SK-N-SH (cell line): ENCODE measurements at regions not wholly inside any gene's neighbourhood (a gene's known extent, or its start where the extent isn't known, plus 50 kb on each side); places are given as distances from the start of the nearest gene placed in this dataset.
A peak's percentile ranks its signal among the peaks of the same experiment; 100 is the strongest.

Experiments used
- CTCF ChIA-PET: fragments of 300-600, 350-600 bp; formaldehyde crosslinking; extraction: SDS; loops from one replicate; lab custom pipeline; 2021; lab: Yijun Ruan, JAX
- POLR2A ChIA-PET: fragments of 350-600 bp; sonication (Branson Sonifier 250); formaldehyde crosslinking; extraction: SDS; loops from one replicate; lab custom pipeline; 2020; ENCODE audit warnings: antibody characterized with exemption, inconsistent platforms; lab: Yijun Ruan, JAX
- DNase-seq: peaks from one replicate; pipeline ENCODE4 v3.0.0; 2012
- H2AFZ ChIP-seq: fragments of 200-600 bp; sonication (generic); 2 replicates; pipeline ENCODE4 v1.8.1; 2016; ENCODE audit warnings: antibody characterized with exemption, mild to moderate bottlenecking, low read depth
- H3F3A ChIP-seq: fragments of 200-600 bp; sonication (generic); replicated peaks from 2 replicates; pipeline ENCODE3; 2016; ENCODE audit warnings: antibody characterized with exemption, mild to moderate bottlenecking; ENCODE audit not compliant: insufficient read depth
- H3K27ac ChIP-seq, 2 experiments: fragments of 200-500 bp in 1 of 2; fragments of 200-600 bp in 1 of 2; sonication (Bioruptor generic) in 1 of 2; sonication (generic), shearing (Covaris generic) in 1 of 2; 2 replicates each; pipeline versions ENCODE4 v1.5.1 to v1.6.1; 2014 to 2016; ENCODE audit warnings: low read depth in 2 of 2, inconsistent platforms in 1 of 2, low read length in 1 of 2, mild to moderate bottlenecking in 1 of 2, mixed read lengths in 1 of 2
- H3K27me3 ChIP-seq: fragments of 200-600 bp; sonication (generic), shearing (Covaris generic); 2 replicates; pipeline ENCODE4 v1.6.1; 2016; ENCODE audit warnings: mixed run types; ENCODE audit not compliant: insufficient read depth
- H3K36me3 ChIP-seq, 2 experiments: fragments of 200-500 bp in 1 of 2; fragments of 200-600 bp in 1 of 2; sonication (Bioruptor generic) in 1 of 2; sonication (generic) in 1 of 2; replicated peaks in 1 of 2; 2 replicates each; pipeline versions ENCODE3 to v1.5.1; 2014 to 2016; ENCODE audit warnings: low read length in 1 of 2, mild to moderate bottlenecking in 1 of 2; ENCODE audit not compliant: insufficient read depth in 2 of 2, control insufficient read depth in 1 of 2
- H3K4me1 ChIP-seq, 2 experiments: fragments of 200-500 bp in 1 of 2; fragments of 200-600 bp in 1 of 2; sonication (Bioruptor generic) in 1 of 2; sonication (generic), shearing (Covaris generic) in 1 of 2; 2 replicates each; pipeline versions ENCODE4 v1.5.1 to v1.6.1; 2014 to 2016; ENCODE audit warnings: low read depth in 1 of 2, low read length in 1 of 2, mixed run types in 1 of 2; ENCODE audit not compliant: insufficient read depth in 2 of 2, control insufficient read depth in 1 of 2
- H3K4me2 ChIP-seq: fragments of 200-600 bp; sonication (generic), shearing (Covaris generic); 2 replicates; pipeline ENCODE4 v1.6.1; 2017; ENCODE audit warnings: mixed run types
- H3K4me3 ChIP-seq, 2 experiments: fragments of 200-500 bp in 1 of 2; fragments of 200-600 bp in 1 of 2; sonication (Bioruptor generic) in 1 of 2; sonication (generic), shearing (Covaris generic) in 1 of 2; 2 replicates each; pipeline versions ENCODE4 v1.5.1 to v1.8.1; 2014 to 2016; ENCODE audit warnings: low read depth in 2 of 2, inconsistent platforms in 1 of 2, low read length in 1 of 2, mild to moderate bottlenecking in 1 of 2, mixed read lengths in 1 of 2, moderate library complexity in 1 of 2
- H3K79me2 ChIP-seq: fragments of 200-600 bp; sonication (generic); 2 replicates; pipeline ENCODE4 v1.8.1; 2017; ENCODE audit warnings: mild to moderate bottlenecking; ENCODE audit not compliant: insufficient read depth
- H3K9ac ChIP-seq: fragments of 200-600 bp; sonication (generic); 2 replicates; pipeline ENCODE4 v1.6.1; 2017; ENCODE audit warnings: mixed run types
- H3K9me2 ChIP-seq: fragments of 200-600 bp; sonication (generic); 2 replicates; pipeline ENCODE4 v1.6.1; 2017; ENCODE audit warnings: mixed run types
- H3K9me3 ChIP-seq: fragments of 200-600 bp; sonication (generic); 2 replicates; pipeline ENCODE4 v1.6.1; 2017; ENCODE audit warnings: mixed run types, mild to moderate bottlenecking, moderate library complexity
- H4K20me1 ChIP-seq: fragments of 200-600 bp; sonication (generic); 2 replicates; pipeline ENCODE4 v1.6.1; 2017; ENCODE audit warnings: mild to moderate bottlenecking, mixed run types; ENCODE audit not compliant: insufficient read depth
- FOSL2 ChIP-seq: IDR thresholded peaks from 2 replicates; pipeline ENCODE4 v1.4.0; 2012; ENCODE audit warnings: low read depth, mild to moderate bottlenecking, moderate library complexity, borderline replicate concordance
- GATA2 ChIP-seq: sonication (generic); formaldehyde crosslinking; IDR thresholded peaks from 2 replicates; pipeline ENCODE4 v1.5.0; 2020; ENCODE audit warnings: mild to moderate bottlenecking, missing genetic modification reagents
- IRF3 ChIP-seq: fragments of 150-350 bp; IDR thresholded peaks from 2 replicates; pipeline ENCODE4 v1.6.1; 2016; ENCODE audit warnings: mild to moderate bottlenecking, low read depth, low read length
- MEF2A ChIP-seq: IDR thresholded peaks from 2 replicates; pipeline ENCODE4 v1.4.0; 2012; ENCODE audit warnings: low read depth, borderline replicate concordance
- NRF1 ChIP-seq: IDR thresholded peaks from 2 replicates; pipeline ENCODE4 v1.6.1; 2012; ENCODE audit warnings: low read depth, mild to moderate bottlenecking, low read length
- POLR2AphosphoS5 ChIP-seq: IDR thresholded peaks from 2 replicates; pipeline ENCODE4 v1.6.1; 2012; ENCODE audit warnings: low read depth, low read length
- SMC3 ChIP-seq: IDR thresholded peaks from 2 replicates; pipeline ENCODE4 v1.6.1; 2012; ENCODE audit warnings: low read depth, low read length, improper control_type of control experiment
- YY1 ChIP-seq: IDR thresholded peaks from 2 replicates; pipeline ENCODE4 v1.4.0; 2012; ENCODE audit warnings: low read depth, mild to moderate bottlenecking
- WGBS: methylation state at CpG from one replicate; pipeline ENCODE4 v1.1.6; 2017; ENCODE audit warnings: low lambda C conversion rate; 5-methylcytosine and 5-hydroxymethylcytosine counted together
- TF ChIP-seq, protein P1 (sequence below): IDR thresholded peaks from 2 replicates; pipeline ENCODE4 v1.4.0; 2012; ENCODE audit warnings: low read depth, borderline replicate concordance
- TF ChIP-seq, protein P2 (sequence below): IDR thresholded peaks from 2 replicates; pipeline ENCODE4 v1.6.1; 2012; ENCODE audit warnings: mild to moderate bottlenecking, low read depth, low read length, moderate library complexity

DNA sequence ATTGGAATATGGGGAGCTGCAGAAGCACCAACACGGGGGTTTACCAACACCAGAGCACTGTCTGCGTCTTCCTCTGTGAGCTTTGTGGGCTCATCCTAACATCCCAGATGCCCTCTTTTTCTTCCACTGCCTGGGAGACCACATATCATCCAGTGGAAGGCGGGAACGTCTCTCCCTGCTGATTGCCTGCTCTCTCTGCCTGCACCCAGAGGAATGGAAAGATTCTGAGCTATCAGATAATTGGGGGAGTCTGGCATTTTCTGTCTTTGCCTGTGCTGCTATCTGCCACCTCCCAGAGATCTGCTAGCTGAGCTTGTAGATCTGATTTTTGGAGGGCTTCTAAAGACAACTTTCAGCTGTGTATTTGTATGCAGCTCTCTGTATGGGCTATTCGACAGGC, 166.2 kb upstream of the PLXNA2 start (continued):
- TF ChIP-seq GATA2 (CRISPR knock-in tag), result peak; percentile 86

- H3K36me3 ChIP-seq, result no peaks in the 10 kb centered on the region
- ChIA-PET POLR2A (no interaction called here), CTCF (no interaction called here)
- TF ChIP-seq, protein P1, sequence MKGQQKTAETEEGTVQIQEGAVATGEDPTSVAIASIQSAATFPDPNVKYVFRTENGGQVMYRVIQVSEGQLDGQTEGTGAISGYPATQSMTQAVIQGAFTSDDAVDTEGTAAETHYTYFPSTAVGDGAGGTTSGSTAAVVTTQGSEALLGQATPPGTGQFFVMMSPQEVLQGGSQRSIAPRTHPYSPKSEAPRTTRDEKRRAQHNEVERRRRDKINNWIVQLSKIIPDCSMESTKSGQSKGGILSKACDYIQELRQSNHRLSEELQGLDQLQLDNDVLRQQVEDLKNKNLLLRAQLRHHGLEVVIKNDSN, result no peak
- TF ChIP-seq IRF3 (no peak), YY1 (no peak), SMC3 (no peak), POLR2AphosphoS5 (no peak), NRF1 (no peak)
- TF ChIP-seq, protein P2, sequence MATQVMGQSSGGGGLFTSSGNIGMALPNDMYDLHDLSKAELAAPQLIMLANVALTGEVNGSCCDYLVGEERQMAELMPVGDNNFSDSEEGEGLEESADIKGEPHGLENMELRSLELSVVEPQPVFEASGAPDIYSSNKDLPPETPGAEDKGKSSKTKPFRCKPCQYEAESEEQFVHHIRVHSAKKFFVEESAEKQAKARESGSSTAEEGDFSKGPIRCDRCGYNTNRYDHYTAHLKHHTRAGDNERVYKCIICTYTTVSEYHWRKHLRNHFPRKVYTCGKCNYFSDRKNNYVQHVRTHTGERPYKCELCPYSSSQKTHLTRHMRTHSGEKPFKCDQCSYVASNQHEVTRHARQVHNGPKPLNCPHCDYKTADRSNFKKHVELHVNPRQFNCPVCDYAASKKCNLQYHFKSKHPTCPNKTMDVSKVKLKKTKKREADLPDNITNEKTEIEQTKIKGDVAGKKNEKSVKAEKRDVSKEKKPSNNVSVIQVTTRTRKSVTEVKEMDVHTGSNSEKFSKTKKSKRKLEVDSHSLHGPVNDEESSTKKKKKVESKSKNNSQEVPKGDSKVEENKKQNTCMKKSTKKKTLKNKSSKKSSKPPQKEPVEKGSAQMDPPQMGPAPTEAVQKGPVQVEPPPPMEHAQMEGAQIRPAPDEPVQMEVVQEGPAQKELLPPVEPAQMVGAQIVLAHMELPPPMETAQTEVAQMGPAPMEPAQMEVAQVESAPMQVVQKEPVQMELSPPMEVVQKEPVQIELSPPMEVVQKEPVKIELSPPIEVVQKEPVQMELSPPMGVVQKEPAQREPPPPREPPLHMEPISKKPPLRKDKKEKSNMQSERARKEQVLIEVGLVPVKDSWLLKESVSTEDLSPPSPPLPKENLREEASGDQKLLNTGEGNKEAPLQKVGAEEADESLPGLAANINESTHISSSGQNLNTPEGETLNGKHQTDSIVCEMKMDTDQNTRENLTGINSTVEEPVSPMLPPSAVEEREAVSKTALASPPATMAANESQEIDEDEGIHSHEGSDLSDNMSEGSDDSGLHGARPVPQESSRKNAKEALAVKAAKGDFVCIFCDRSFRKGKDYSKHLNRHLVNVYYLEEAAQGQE, result no peak
- TF ChIP-seq, all 33 proteins: peak for 0
- H3F3A ChIP-seq, result no peaks in the 10 kb centered on the region
- WGBS, result 33% methylated on average over 2 of the region's 2 CpGs
- no peaks in the 10 kb centered on the region for H3K9me3 ChIP-seq
- no peak overlapping the region for H3K4me3 ChIP-seq
- H2AFZ ChIP-seq, result no peak overlapping the region
- H3K27me3 ChIP-seq, result no peaks in the 10 kb centered on the region
- no peak overlapping the region for H3K9ac ChIP-seq
- H3K4me1 ChIP-seq, result peaks cover 0 to 26% of the 10 kb centered on the region in 2 experiments; a peak in 2 of 4 replicates
- H3K27ac ChIP-seq, result no peak overlapping the region
- H3K9me2 ChIP-seq, result no peaks in the 10 kb centered on the region
- H3K79me2 ChIP-seq, result no peaks in the 10 kb centered on the region
- no peak for DNase-seq
- H3K4me2 ChIP-seq, result no peak overlapping the region
- H4K20me1 ChIP-seq, result no peaks in the 10 kb centered on the region
Measured at GRCh38 chr1:208413006-208413405, 168.8 kb upstream of the PLXNA2 start.

DNA sequence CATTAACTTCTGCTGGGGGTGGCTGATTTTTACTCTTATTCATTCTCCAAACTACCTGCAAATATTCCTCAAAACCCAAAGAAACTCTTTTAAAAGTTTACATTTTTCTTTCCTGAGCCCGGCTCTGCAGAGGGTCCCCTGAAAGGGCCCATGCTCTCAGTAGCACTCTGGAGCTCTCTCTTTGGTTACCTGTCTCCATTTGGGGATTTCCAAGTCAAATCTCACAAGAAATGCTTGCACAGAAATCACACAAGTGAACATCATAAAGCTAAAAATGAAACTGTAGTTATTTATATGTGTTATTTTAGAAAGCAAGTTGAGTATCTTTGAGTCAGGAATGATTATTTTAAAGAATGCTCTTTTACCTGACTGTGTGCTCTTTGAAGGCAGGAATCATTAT, 174.5 kb upstream of the PLXNA2 start:
- H3K36me3 ChIP-seq, result no peaks in the 10 kb centered on the region
- no peaks in the 10 kb centered on the region for H4K20me1 ChIP-seq
- WGBS, result 61% methylated on average over 1 of the region's 1 CpG
- POLR2A ChIA-PET, result no interaction called here
- TF ChIP-seq, protein P1, result no peak
- TF ChIP-seq MEF2A (no peak), GATA2 (CRISPR knock-in tag) (no peak), FOSL2 (no peak)
- H3K27me3 ChIP-seq, result no peaks in the 10 kb centered on the region
- CTCF ChIA-PET, result no interaction called here
- H2AFZ ChIP-seq, result no peak overlapping the region
- no peaks in the 10 kb centered on the region for H3F3A ChIP-seq
- DNase-seq, result no peak
- no peaks in the 10 kb centered on the region for H3K9me3 ChIP-seq
- no peak overlapping the region for H3K27ac ChIP-seq
- H3K4me2 ChIP-seq, result no peak overlapping the region
- no peak overlapping the region for H3K9ac ChIP-seq
- H3K4me3 ChIP-seq, result no peak overlapping the region
- no peaks in the 10 kb centered on the region for H3K9me2 ChIP-seq
- H3K79me2 ChIP-seq, result no peaks in the 10 kb centered on the region
- peaks cover 0 to 5% of the 10 kb centered on the region in 2 experiments; a peak in 2 of 4 replicates for H3K4me1 ChIP-seq
